ENCODE measurements at regions not wholly inside any gene's neighbourhood (a gene's known extent, or its start where the extent isn't known, plus 50 kb on each side); places are given as distances from the start of the nearest gene placed in this dataset.

DNA sequence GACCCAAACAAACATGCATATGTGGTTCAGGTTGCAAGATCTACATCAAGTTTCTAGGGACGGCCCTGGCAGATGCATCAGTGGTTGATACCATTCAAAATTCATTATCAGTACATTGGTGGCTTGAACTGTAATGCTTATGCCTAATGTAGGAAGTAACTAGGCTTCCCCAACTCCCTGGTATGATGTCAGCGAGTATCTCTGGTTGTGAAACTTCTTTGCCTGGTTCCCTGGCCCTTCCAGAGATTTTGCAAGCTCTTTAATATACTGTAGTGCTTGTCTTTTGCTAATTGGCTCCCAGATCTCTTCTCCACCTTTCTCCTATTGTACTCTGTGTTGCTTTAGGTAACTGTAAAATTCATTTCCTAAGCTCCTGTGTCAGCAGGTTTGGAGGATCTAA, 114.8 kb upstream of the RARB start:
- TF ChIP-seq, protein P1, sequence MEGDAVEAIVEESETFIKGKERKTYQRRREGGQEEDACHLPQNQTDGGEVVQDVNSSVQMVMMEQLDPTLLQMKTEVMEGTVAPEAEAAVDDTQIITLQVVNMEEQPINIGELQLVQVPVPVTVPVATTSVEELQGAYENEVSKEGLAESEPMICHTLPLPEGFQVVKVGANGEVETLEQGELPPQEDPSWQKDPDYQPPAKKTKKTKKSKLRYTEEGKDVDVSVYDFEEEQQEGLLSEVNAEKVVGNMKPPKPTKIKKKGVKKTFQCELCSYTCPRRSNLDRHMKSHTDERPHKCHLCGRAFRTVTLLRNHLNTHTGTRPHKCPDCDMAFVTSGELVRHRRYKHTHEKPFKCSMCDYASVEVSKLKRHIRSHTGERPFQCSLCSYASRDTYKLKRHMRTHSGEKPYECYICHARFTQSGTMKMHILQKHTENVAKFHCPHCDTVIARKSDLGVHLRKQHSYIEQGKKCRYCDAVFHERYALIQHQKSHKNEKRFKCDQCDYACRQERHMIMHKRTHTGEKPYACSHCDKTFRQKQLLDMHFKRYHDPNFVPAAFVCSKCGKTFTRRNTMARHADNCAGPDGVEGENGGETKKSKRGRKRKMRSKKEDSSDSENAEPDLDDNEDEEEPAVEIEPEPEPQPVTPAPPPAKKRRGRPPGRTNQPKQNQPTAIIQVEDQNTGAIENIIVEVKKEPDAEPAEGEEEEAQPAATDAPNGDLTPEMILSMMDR (IDR thresholded peaks at IDR 0.05) = no peak
- TF ChIP-seq POLR2AphosphoS5 (IDR thresholded peaks at IDR 0.05) = no peak

Measured in esophagus muscularis mucosa (tissue), 3 donors.